ENCODE measurements at regions not wholly inside any gene's neighbourhood (a gene's known extent, or its start where the extent isn't known, plus 50 kb on each side); places are given as distances from the start of the nearest gene placed in this dataset.

GRCh38 chr14:85873006-85873405 lies 343.1 kb downstream of the FLRT2 start:
- Histone ChIP-seq H3K9me3 (ENCODE audit: low read depth) (no peaks in the 10 kb centered on the region), H3K27me3 (no peaks in the 10 kb centered on the region), H3K36me3 (no peaks in the 10 kb centered on the region), H3K4me1 (ENCODE audit: low read depth) (no peaks in the 10 kb centered on the region), H3K4me3 (no peak overlapping the region), H3K27ac (no peak overlapping the region)
- TF ChIP-seq CTCF (IDR thresholded peaks at IDR 0.05; ENCODE audit: low read depth, low read length): no peak
- no peak for DNase-seq (ENCODE audit: low read depth in 1 of 2, low spot score in 1 of 2)

GRCh38 chr14:85867450-85867849 lies 337.5 kb downstream of the FLRT2 start:
- Histone ChIP-seq H3K27ac (no peak overlapping the region), H3K27me3 (no peaks in the 10 kb centered on the region), H3K9me3 (ENCODE audit: low read depth) (no peaks in the 10 kb centered on the region), H3K4me3 (no peak overlapping the region), H3K4me1 (ENCODE audit: low read depth) (no peaks in the 10 kb centered on the region), H3K36me3 (no peaks in the 10 kb centered on the region)
- DNase-seq (ENCODE audit: low read depth in 1 of 2, low spot score in 1 of 2): no peak
- no peak for TF ChIP-seq CTCF (IDR thresholded peaks at IDR 0.05; ENCODE audit: low read depth, low read length)

DNA sequence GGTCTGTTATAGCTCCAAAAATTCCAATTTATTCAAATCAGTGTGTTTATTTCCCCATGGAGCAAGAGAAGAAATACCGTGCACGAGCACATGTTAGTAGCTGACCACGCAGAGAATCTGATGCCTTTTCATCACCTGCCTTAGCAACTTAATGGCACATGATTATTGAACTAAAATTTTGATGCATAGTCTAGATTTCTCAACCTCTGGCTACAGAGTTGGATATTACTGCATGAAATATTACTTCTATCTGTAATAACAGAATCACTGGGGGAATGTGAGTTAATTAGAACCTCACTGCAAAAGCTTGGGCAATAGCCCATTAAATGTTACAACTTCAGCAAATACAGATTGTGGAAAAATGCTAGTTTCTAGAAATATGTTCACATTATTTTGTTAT lies 335.8 kb downstream of the FLRT2 start:
- H3K27ac ChIP-seq: no peak overlapping the region
- H3K4me1 ChIP-seq (ENCODE audit: low read depth): no peaks in the 10 kb centered on the region
- no peaks in the 10 kb centered on the region for H3K36me3 ChIP-seq
- H3K27me3 ChIP-seq: no peaks in the 10 kb centered on the region
- no peak overlapping the region for H3K4me3 ChIP-seq
- no peak for DNase-seq (ENCODE audit: low read depth in 1 of 2, low spot score in 1 of 2)
- no peaks in the 10 kb centered on the region for H3K9me3 ChIP-seq (ENCODE audit: low read depth)
- TF ChIP-seq CTCF (IDR thresholded peaks at IDR 0.05; ENCODE audit: low read depth, low read length): no peak

- Histone ChIP-seq H3K9me3 (ENCODE audit: low read depth) (no peaks in the 10 kb centered on the region), H3K4me1 (ENCODE audit: low read depth) (no peaks in the 10 kb centered on the region), H3K27ac (no peak overlapping the region), H3K4me3 (no peak overlapping the region), H3K36me3 (no peaks in the 10 kb centered on the region), H3K27me3 (no peaks in the 10 kb centered on the region)
- no peak for DNase-seq (ENCODE audit: low read depth in 1 of 2, low spot score in 1 of 2)
- TF ChIP-seq CTCF (IDR thresholded peaks at IDR 0.05; ENCODE audit: low read depth, low read length): no peak
These were observed 328.7 kb downstream of the FLRT2 start for GRCh38 chr14:85858634-85859033.

DNA sequence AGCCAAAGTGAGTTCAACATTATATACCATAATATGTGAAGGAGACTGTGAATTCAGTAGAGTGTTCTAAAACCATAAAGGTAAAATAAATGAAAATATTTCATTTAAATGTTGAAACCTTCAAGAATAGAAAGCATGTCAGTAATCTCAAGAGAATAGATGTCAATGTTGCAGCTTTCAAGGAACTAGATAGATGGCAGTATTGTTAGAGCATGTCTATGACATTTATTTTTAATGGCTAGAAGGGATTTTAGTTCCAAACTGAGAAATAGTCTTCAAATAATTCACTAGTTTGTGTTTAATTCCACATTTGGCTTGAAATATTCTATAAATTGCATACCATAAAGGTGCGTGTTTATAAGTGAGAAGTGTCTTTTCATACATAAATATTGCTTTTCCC lies 326.5 kb downstream of the FLRT2 start:
- Histone ChIP-seq H3K9me3 (ENCODE audit: low read depth) (no peaks in the 10 kb centered on the region), H3K27me3 (no peaks in the 10 kb centered on the region), H3K27ac (no peak overlapping the region), H3K36me3 (no peaks in the 10 kb centered on the region), H3K4me1 (ENCODE audit: low read depth) (no peaks in the 10 kb centered on the region), H3K4me3 (no peak overlapping the region)
- DNase-seq (ENCODE audit: low read depth in 1 of 2, low spot score in 1 of 2): no peak
- TF ChIP-seq CTCF (IDR thresholded peaks at IDR 0.05; ENCODE audit: low read depth, low read length): no peak

- TF ChIP-seq CTCF (IDR thresholded peaks at IDR 0.05; ENCODE audit: low read depth, low read length): no peak
- no peak overlapping the region for H3K4me3 ChIP-seq
- no peaks in the 10 kb centered on the region for H3K27me3 ChIP-seq
- DNase-seq (ENCODE audit: low read depth in 1 of 2, low spot score in 1 of 2): no peak
- H3K4me1 ChIP-seq (ENCODE audit: low read depth): no peaks in the 10 kb centered on the region
- no peaks in the 10 kb centered on the region for H3K9me3 ChIP-seq (ENCODE audit: low read depth)
- H3K36me3 ChIP-seq: no peaks in the 10 kb centered on the region
- H3K27ac ChIP-seq: no peak overlapping the region
These were observed 324.1 kb downstream of the FLRT2 start for GRCh38 chr14:85853996-85854526.
